Fibroblast of lung (primary cell): ENCODE measurements at regions not wholly inside any gene's neighbourhood (a gene's known extent, or its start where the extent isn't known, plus 50 kb on each side); places are given as distances from the start of the nearest gene placed in this dataset.

Source experiments
- DNase-seq, 2 donors: peaks; one replicate each; pipeline versions ENCODE4 v3.0.0 to v3.0.0-alpha.2; 2010; ENCODE audit warnings: low read depth in 2 of 2
- H2AFZ ChIP-seq: 2 replicates; pipeline ENCODE4 v1.5.1; 2012; ENCODE audit warnings: low read length, control low read depth, inconsistent platforms
- H3K27ac ChIP-seq: 2 replicates; pipeline ENCODE4 v1.5.1; 2011; ENCODE audit warnings: low read length, control low read depth; ENCODE audit not compliant: insufficient read depth
- H3K27me3 ChIP-seq: 2 replicates; pipeline ENCODE4 v1.5.1; 2011; ENCODE audit warnings: mild to moderate bottlenecking, low read length; ENCODE audit not compliant: control insufficient read depth, insufficient read depth
- H3K36me3 ChIP-seq: 2 replicates; pipeline ENCODE4 v1.5.1; 2011; ENCODE audit warnings: low read length; ENCODE audit not compliant: control insufficient read depth, insufficient read depth
- H3K4me1 ChIP-seq: 2 replicates; pipeline ENCODE4 v1.5.1; 2011; ENCODE audit warnings: low read length; ENCODE audit not compliant: control insufficient read depth, insufficient read depth; ENCODE audit errors: extremely low read depth
- H3K4me2 ChIP-seq: 2 replicates; pipeline ENCODE4 v1.5.1; 2011; ENCODE audit warnings: low read length, control low read depth; ENCODE audit not compliant: insufficient read depth; ENCODE audit errors: extremely low read depth
- H3K4me3 ChIP-seq, 4 experiments: fragments of 200-600 bp in 1 of 4; sonication (generic) in 1 of 4; replicated peaks in 1 of 4; 2 replicates each; pipeline ENCODE4 v1.5.1; 2011 to 2016; ENCODE audit warnings: low read length in 4 of 4, low read depth in 3 of 4, mild to moderate bottlenecking in 3 of 4, control low read depth in 2 of 4, inconsistent platforms in 1 of 4, mixed read lengths in 1 of 4; ENCODE audit not compliant: insufficient read depth in 1 of 4; ENCODE audit errors: control extremely low read depth in 1 of 4
- H3K79me2 ChIP-seq: 2 replicates; pipeline ENCODE4 v1.5.1; 2012; ENCODE audit warnings: mild to moderate bottlenecking, low read length, inconsistent platforms; ENCODE audit not compliant: control insufficient read depth, insufficient read depth
- H3K9ac ChIP-seq: 2 replicates; pipeline ENCODE4 v1.5.1; 2011; ENCODE audit warnings: mild to moderate bottlenecking, low read length, control low read depth; ENCODE audit not compliant: insufficient read depth
- H3K9me3 ChIP-seq: 2 replicates; pipeline ENCODE4 v1.5.1; 2012; ENCODE audit warnings: low read depth, low read length; ENCODE audit not compliant: control insufficient read depth, insufficient read depth
- H4K20me1 ChIP-seq: 2 replicates; pipeline ENCODE4 v1.5.1; 2011; ENCODE audit warnings: low read length; ENCODE audit not compliant: control insufficient read depth, insufficient read depth; ENCODE audit errors: extremely low read depth
- CTCF ChIP-seq, 2 donors: IDR thresholded peaks in 1 of 2; conservative IDR thresholded peaks in 1 of 2; 1 replicate in 1 of 2; 2 replicates in 1 of 2; pipeline ENCODE4 v1.5.1; 2011 to 2012; ENCODE audit warnings: low read length in 2 of 2, control low read depth in 1 of 2, inconsistent platforms in 1 of 2, low read depth in 1 of 2, mild to moderate bottlenecking in 1 of 2
- EZH2 ChIP-seq: IDR thresholded peaks from 2 replicates; pipeline ENCODE4 v1.5.1; 2012; ENCODE audit warnings: low read length, control low read depth, mild to moderate bottlenecking; ENCODE audit errors: missing control alignments

DNA sequence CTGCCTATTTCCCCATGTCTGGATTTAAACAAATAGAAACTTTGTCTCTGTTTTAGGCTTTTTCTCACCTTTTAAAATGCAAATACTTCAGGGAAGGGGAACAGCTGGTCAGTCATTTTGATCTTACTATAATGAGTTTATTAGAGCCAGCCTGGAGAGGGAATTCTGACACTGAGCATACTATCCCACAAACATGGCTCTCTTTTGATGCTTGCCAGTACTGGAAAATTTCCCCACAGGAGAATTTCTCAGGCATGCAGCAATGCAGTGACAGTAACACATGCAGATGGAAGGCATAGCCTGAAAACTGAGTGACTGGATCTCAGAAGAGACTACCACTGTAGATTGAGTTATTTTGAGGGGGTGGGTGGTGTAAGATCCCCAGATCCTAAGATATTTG, 974.3 kb upstream of the CELF4 start:
- Histone ChIP-seq H3K27me3 (no peaks in the 10 kb centered on the region), H3K36me3 (no peaks in the 10 kb centered on the region), H3K4me1 (no peaks in the 10 kb centered on the region), H3K9me3 (no peaks in the 10 kb centered on the region), H3K27ac (no peak overlapping the region), H4K20me1 (no peaks in the 10 kb centered on the region), H3K4me3 (no peak overlapping the region), H2AFZ (no peak overlapping the region), H3K9ac (no peak overlapping the region), H3K4me2 (no peak overlapping the region), H3K79me2 (no peaks in the 10 kb centered on the region)
- TF ChIP-seq CTCF (conservative IDR thresholded peaks at IDR 0.05 in 1 of 2, IDR thresholded peaks at IDR 0.05 in 1 of 2; ENCODE audit: low read depth in 1 of 2, low read length in 2 of 2) (no peak), EZH2 (no peak)
- DNase-seq, result no peak

DNA sequence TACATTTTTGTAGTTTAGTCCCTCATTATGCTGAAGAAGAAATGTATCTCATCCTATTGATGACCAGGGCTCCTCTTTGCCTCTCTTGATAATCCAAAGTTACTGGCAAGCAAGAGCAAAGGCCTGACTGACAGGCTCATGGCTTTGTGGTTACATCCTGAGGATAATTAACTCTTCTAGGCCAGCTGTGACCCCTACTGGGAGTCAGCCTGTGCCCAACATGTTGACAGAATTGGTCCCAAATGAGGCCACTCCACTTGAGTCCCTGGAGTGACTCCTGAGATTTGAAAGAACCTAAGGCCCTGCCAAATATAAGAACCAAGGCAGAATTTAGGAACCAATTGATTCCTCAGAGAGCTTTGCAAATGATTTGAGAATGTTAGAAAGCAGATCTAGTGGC, 973.8 kb upstream of the CELF4 start:
- H3K27ac ChIP-seq, result no peak overlapping the region
- H3K79me2 ChIP-seq, result no peaks in the 10 kb centered on the region
- no peaks in the 10 kb centered on the region for H3K36me3 ChIP-seq
- no peaks in the 10 kb centered on the region for H4K20me1 ChIP-seq
- no peak for DNase-seq
- H3K27me3 ChIP-seq, result no peaks in the 10 kb centered on the region
- no peak overlapping the region for H3K4me3 ChIP-seq
- TF ChIP-seq CTCF (conservative IDR thresholded peaks at IDR 0.05 in 1 of 2, IDR thresholded peaks at IDR 0.05 in 1 of 2; ENCODE audit: low read depth in 1 of 2, low read length in 2 of 2) (no peak), EZH2 (no peak)
- H3K9me3 ChIP-seq, result no peaks in the 10 kb centered on the region
- no peak overlapping the region for H3K9ac ChIP-seq
- no peak overlapping the region for H3K4me2 ChIP-seq
- H2AFZ ChIP-seq, result no peak overlapping the region
- H3K4me1 ChIP-seq, result no peaks in the 10 kb centered on the region

DNA sequence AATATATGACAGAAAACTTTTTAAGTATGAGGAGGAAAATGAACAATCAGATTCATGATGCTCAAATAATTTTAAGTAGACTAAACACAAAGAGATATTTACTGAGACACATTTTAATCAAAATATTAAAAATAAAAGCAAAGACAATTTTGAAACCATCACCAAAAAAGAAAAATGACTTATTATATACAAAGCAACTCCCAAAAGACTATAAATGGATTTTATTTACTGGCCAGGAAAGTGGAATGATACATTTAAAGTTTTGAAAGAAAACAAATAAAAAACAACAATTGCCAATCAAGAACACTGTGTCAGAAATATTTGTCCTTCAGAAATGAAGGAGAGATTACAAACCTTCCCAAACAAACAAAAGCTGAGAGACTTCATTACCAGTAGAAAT, 968.5 kb upstream of the CELF4 start:
- Histone ChIP-seq H3K9ac (no peak overlapping the region), H3K27ac (no peak overlapping the region), H3K4me3 (no peak overlapping the region), H3K79me2 (no peaks in the 10 kb centered on the region), H3K4me1 (no peaks in the 10 kb centered on the region), H3K4me2 (no peak overlapping the region), H3K27me3 (no peaks in the 10 kb centered on the region), H3K36me3 (no peaks in the 10 kb centered on the region), H2AFZ (no peak overlapping the region), H4K20me1 (no peaks in the 10 kb centered on the region), H3K9me3 (no peaks in the 10 kb centered on the region)
- TF ChIP-seq EZH2 (no peak), CTCF (conservative IDR thresholded peaks at IDR 0.05 in 1 of 2, IDR thresholded peaks at IDR 0.05 in 1 of 2; ENCODE audit: low read depth in 1 of 2, low read length in 2 of 2) (no peak)
- no peak for DNase-seq
